ENCODE measurements at regions not wholly inside any gene's neighbourhood (a gene's known extent, or its start where the extent isn't known, plus 50 kb on each side); places are given as distances from the start of the nearest gene placed in this dataset.

DNA sequence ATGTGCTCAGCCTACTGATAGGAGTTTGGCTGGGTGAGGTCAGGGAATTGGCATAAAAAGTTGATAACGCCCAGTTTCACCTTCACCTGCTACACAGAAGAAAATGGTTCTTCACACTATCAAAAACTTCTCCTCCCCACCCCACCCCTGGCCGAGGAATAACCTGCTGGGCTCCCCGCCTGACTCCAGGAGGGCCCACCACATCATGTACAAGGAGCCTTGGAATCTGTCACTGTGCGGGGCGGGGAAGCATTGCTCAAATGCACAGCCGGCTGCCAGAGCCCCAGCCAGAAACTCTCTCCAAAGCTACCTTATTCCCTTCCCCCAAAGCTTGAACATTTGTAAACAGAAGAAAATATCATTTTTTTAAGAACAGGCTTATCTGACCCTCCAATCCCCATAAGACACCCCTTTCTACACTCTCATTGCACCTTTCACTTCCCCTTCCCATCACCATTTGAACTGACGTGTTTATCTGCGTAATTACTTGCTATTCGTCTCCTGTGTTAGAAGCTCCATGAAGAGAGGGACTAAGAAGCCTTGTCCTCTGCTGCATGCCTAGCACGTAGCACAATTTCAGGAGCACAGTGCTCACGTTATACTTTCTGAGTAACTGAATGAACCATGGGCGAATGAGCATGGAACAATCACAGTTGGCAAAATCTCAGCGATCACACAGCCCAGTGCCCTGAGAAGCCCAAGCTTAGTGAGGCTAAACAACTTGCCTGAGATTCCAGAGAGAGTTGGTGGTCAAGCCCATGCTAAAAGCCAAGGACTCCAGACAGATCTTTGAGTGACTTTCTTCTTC lies 82.9 kb downstream of the HES1 start:
- no peak for DNase-seq (ENCODE audit: low read depth in 1 of 2, low spot score in 1 of 2)

DNA sequence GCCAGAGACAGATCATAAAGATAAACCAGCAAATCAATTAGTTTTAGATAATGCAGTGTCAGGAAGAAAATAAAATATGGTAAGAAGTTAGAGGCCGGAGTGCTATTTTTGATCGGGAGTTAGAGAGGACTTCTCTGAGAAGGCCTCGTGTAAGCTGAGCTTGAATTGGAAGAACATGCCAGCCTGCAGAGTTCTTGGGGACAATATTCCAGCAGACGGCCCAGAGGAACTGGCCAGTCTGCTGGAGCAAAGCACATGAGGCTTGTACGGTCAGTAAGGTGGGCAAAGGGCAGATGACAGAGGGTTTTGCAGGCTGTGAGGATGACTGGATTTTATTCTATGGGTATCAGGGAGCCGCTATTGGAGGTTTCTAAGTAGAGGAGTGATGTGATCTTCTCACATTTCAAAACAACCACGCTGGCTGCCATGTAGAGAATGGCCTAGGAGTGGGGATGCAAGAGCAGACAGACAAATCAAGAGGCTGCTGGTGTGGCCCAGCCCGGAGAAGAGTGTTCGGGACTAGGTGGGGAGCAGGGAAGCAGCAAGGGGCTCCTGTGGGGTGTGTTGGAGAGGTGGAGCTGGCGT lies 84.0 kb downstream of the HES1 start:
- no peak for DNase-seq (ENCODE audit: low read depth in 1 of 2, low spot score in 1 of 2)

DNA sequence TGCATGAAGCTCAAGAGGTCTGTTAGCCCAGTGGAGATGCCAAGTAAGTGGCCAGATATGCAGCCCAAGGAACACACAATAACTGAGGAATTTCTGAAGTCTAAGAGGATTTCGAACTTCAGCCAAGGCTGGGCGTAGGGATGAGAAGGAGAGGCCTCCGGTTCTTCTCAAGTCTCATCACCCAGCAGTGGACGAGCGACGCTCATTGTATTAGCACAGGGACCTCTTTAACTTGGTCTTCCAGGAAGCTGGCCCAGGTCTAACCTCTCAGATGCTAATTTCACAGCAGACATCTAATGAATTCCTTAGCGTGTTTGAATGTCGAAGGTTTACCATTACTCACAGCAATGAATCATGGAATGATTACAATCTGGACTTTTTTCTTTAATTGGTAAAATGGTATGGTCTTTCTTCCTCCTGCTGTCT lies 85.0 kb downstream of the HES1 start:
- DNase-seq (ENCODE audit: low read depth in 1 of 2, low spot score in 1 of 2) = no peak

DNA sequence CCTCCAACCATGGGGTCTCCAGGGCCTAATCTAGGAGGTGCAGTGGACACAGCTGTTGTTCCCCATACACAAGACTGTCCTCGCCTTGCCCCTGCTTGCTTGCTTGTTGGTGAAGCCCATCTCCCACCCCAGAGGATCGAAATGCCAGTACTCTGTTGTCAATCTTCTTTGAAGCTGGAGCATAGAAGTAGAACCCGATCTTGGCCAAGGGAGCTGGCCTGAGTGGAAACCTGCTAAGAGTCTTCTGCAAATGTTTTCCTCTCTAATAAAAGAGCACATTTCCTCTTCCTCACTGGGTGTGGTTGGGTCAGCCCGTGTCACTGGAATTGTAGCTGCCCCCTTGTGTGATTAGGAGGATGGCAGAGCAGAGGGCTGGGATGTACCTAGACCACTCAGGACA lies 85.4 kb downstream of the HES1 start:
- DNase-seq (ENCODE audit: low read depth in 1 of 2, low spot score in 1 of 2) = no peak

DNA sequence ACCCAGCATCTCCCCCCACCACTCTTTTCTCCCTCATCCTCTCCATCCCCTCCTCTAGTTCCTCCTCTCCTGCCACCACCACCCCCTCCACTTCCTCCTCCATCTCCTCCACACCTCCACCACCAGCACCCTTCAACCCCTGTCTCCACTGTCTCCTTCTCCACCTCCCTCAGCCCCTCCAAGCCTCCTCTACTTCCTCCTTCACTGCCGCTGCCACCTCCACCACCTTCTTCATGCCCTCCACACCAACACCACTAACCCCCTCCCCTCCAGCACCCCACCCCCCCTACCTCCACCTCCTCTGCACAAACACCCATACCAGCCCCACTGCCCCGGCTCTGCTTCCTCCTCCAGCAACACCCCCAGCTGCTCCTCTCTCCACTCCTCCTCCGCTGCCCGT lies 88.0 kb downstream of the HES1 start:
- no peak for DNase-seq (ENCODE audit: low read depth in 1 of 2, low spot score in 1 of 2)

DNA sequence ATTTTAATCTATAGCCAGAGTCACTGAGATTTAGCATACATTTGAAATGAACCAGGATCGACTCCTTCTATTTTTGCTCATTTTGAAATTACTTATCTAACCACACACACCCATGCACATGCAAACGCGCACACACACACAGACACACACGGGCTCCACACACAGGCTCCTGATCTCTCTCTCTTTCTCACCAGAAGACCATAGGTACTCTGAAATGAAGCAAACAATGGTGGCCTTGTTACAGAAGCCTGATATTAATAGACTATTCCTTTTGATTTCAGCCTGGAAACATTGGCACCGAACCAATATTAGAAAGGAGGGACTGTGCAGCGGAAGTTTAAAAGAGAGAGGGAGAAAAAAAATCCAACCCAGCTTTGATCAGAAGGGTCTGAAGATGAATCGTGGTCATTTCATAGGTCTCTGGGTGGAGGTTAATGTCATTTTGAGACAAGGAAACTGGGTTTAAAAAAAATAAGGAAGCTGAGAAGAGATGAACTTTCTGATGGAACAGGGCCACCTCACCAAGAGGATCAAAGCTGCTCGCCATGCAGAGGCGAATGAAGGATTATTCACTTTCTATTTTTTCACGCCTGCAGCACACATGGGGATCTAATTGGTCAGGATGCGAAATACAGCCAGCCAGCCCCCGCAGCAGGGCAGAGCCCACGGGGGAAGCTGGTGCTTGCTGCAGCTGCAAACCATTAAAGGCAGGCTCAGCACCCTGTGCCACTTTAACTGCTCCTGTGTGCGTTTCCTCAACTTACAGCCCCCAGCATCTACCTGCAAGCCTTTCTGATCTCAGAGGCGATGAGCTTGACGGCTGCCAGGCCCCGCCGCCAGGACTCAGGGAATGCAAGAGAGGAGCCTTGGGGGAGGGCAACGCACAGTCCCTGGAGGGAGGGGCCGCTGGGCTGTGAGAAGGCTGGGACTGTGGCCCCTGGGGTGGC lies 88.8 kb downstream of the HES1 start:
- DNase-seq (ENCODE audit: low read depth in 1 of 2, low spot score in 1 of 2) = no peak

DNA sequence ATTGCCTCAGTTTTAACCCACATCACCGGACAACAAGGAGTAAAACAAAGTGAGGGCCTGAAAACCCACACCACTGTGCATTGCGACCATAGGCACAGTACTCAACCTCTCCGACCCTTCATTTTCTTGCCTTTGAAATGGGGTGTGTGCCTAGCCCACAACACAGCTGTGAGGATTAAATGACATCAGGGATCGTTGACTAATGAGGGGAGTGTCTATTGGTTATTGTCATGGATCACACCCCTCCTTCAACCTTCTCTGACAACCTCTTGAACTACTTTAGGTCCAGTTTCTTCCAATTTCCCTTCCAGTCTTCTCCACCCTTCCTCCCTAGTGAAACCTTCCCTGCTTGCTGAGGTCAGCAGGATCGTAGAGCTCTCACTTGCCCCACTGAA lies 89.5 kb downstream of the HES1 start:
- DNase-seq (ENCODE audit: low read depth in 1 of 2, low spot score in 1 of 2) = no peak

DNA sequence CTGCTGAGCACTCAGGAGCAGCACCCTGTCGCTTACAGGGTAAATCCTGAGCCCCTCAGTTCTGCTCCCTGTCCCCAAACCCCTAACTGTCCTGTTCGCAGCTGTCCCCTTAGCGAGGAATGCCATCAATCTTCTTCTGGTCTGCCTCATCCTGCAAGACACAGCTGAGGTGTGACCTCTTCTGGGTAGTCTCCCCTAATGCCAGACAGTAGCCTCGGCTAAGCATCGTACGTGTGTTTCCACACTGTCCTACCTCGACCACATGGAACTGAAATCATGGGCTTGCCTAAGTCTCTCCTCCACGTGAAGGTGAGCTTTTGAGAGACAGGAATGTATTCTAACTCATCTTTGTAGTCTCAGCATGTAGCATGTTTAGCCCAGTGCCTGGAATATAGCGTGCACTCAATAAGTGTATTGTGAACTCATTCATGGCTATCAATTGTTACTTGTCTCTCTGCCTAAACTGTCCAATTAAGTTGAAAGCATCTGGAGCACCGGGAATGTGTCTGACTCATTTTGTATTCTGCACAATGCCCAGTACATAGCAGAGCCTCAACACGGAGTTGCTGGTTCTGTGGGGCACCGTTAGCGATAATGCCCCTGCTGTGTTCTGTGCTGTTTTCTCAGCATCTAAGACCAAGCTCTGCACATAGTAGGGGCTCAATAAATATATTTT lies 90.2 kb downstream of the HES1 start:
- no peak for DNase-seq (ENCODE audit: low read depth in 1 of 2, low spot score in 1 of 2)

GRCh38 chr3:194231929-194232832 lies 96.2 kb downstream of the HES1 start:
- DNase-seq (ENCODE audit: low read depth in 1 of 2, low spot score in 1 of 2) = no peak

DNA sequence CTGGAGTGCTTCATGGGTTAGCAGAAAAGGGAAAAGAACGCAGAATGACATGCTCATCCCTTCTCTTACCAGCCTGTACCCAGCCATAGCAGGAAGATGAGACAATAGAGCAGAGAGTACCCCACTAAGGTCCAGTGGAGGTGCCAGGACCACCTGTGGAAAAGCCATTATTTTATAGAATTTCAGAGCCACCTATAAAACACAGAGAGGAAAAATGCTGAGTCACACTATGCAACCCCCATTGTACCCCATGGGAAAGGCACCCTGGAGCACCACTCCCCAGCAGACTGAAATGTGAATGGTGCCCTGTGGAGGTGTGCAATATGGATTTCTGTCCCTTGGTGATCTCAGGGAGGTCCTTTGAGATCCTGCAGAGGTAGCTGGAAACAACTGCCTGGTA lies 97.2 kb downstream of the HES1 start:
- DNase-seq (ENCODE audit: low read depth in 1 of 2, low spot score in 1 of 2) = no peak

- no peak for DNase-seq (ENCODE audit: low read depth in 1 of 2, low spot score in 1 of 2)
Observed at GRCh38 chr3:194235160-194235559, 99.2 kb downstream of the HES1 start.

DNA sequence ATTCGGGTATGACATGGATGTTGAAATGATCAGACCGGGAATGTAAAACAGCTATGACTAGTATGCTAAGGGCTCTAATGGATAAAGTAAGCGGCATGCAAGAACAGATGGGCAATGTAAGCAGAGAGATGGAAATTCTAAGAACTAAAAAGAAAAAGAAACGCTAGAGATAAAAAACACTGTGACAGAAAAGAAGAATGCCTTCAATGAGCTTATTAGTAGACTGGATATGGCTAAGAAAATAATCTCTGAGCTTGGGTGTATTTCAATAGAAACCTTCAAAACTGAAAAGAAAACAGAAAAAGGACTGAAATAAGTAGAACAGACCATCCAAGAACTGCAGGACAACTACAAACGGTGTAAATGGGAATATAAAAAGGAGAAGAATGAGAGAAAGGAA lies 101.2 kb downstream of the HES1 start:
- DNase-seq (ENCODE audit: low read depth in 1 of 2, low spot score in 1 of 2) = no peak

- DNase-seq (ENCODE audit: low read depth in 1 of 2, low spot score in 1 of 2) = no peak
Observed at GRCh38 chr3:194240766-194241165, 104.8 kb downstream of the HES1 start.

DNA sequence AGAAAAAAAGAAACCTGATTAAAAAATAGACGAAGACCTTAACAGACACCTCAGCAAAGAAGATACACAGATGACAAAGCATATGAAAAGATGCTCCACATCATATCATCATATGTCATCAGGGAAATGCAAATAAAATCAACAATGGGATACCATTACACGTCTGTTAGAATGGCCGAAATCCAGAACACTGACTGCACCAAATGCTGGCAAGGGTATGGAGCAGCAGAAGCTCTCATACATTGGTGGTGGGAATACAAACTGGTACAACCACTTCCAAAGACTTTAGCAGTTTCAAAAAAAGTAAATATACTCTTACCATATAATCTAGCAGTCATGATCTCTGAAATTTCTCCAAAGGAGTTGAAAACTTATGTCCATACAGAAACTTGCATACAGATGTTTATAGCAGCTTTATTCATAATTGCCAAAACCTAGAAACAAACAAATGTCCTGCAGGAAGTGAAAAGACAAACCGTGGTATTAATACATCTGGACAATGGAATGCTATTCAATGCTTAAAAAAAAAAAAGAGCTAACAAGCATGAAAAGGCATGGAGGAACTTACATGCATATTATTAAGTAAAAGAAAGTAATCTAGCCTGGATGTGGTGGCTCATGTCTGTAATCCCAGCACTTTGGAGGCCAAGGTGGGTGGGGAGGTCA lies 107.4 kb downstream of the HES1 start:
- no peak for DNase-seq (ENCODE audit: low read depth in 1 of 2, low spot score in 1 of 2)

DNA sequence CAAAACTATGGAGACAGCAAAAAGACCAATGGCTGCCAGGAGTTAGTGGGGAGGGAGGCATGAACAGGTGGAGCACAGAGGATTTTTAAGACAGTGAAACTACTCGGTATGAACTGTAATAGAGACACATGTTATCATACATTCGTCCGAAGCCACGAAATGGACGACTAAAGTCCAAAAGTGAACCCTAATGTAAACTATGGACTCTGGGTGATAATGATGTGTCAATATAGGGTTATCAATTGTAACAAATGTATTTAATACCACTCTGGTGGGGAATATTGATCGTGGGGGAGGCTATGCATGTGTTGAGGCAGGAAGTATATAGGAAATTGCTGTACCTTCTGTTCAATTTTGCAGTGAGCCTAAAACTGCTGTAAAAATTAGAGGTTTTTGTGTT lies 107.0 kb downstream of the CPN2 start:
- no peak for DNase-seq (ENCODE audit: low read depth in 1 of 2, low spot score in 1 of 2)

GRCh38 chr3:194245474-194245873 lies 105.7 kb downstream of the CPN2 start:
- no peak for DNase-seq (ENCODE audit: low read depth in 1 of 2, low spot score in 1 of 2)

GRCh38 chr3:194245975-194246561 lies 105.1 kb downstream of the CPN2 start:
- no peak for DNase-seq (ENCODE audit: low read depth in 1 of 2, low spot score in 1 of 2)

DNA sequence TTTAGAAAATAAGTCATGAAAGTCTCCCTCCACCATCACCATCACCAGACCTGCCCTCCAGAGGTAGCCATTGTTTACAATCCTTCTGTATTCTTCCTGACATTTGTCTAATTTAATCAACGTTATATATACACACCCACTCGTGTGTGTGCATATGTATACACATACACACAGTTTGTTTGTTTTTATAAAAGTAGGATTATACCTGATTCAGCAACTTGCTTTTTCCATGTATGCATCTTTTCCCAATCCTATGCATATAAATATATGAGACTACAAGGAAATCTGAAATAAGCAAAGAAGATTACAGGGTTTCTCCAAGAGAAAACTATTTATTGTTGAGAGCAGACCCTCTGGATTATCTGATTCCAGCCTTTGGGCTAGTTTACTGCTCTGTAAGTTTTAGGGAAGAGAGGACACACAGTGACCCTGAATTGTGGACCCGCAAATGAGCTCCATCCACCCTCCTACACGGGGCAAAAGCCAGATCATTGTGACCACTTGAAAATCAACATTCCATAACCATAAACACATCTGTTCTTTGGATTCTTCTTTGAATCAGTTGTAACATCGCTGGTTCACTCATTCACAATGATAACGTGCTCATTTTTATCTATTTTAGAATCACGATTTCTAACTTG lies 104.3 kb downstream of the CPN2 start:
- no peak for DNase-seq (ENCODE audit: low read depth in 1 of 2, low spot score in 1 of 2)

DNA sequence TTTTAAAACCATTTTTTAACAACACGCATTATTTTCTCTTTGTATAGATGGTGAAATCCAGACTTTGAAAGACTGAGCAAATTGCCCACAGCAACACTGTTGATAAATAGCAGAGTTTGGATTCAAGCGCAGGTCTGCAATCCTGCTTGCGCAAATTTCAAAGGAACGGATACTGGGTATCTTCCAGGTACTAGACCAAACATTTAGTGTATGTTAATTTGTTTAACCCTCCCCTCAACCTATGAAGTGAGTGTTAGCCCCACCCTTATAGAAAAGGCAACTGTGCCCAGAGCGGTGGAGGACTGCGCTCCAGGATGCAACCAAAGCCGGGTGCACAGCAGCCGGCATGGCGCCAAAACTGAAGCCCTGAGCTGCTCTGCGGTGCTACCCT lies 103.8 kb downstream of the CPN2 start:
- DNase-seq (ENCODE audit: low read depth in 1 of 2, low spot score in 1 of 2) = no peak
